Fibroblast of skin of scalp (primary cell): ENCODE measurements at regions not wholly inside any gene's neighbourhood (a gene's known extent, or its start where the extent isn't known, plus 50 kb on each side); places are given as distances from the start of the nearest gene placed in this dataset.

ENCODE experiments used
- DNase-seq: peaks from one replicate; pipeline ENCODE4 v3.0.0-alpha.2; 2013

GRCh38 chr14:97361181-97361580 lies 564.0 kb downstream of the VRK1 start:
- no peak for DNase-seq

- DNase-seq = no peak
Observed at GRCh38 chr14:97361958-97362357, 564.8 kb downstream of the VRK1 start.

GRCh38 chr14:97366400-97366799 lies 569.2 kb downstream of the VRK1 start:
- DNase-seq = no peak

- DNase-seq = no peak
Observed at GRCh38 chr14:97367278-97367677, 570.1 kb downstream of the VRK1 start.

- no peak for DNase-seq
Observed at GRCh38 chr14:97368049-97368448, 570.9 kb downstream of the VRK1 start.

- no peak for DNase-seq
Observed at GRCh38 chr14:97368900-97369564, 571.9 kb downstream of the VRK1 start.

- DNase-seq = no peak
Observed at GRCh38 chr14:97369901-97370300, 572.7 kb downstream of the VRK1 start.

GRCh38 chr14:97376310-97376709 lies 579.1 kb downstream of the VRK1 start:
- no peak for DNase-seq

- DNase-seq = no peak
Observed at GRCh38 chr14:97377550-97377949, 580.4 kb downstream of the VRK1 start.

- DNase-seq = no peak
Observed at GRCh38 chr14:97379091-97379531, 581.9 kb downstream of the VRK1 start.

- DNase-seq = no peak
Observed at GRCh38 chr14:97380539-97380941, 583.4 kb downstream of the VRK1 start.

GRCh38 chr14:97381309-97381708 lies 584.1 kb downstream of the VRK1 start:
- no peak for DNase-seq

GRCh38 chr14:97382616-97383226 lies 585.5 kb downstream of the VRK1 start:
- no peak for DNase-seq

GRCh38 chr14:97385727-97386126 lies 588.5 kb downstream of the VRK1 start:
- DNase-seq = no peak

- DNase-seq = no peak
Observed at GRCh38 chr14:97387252-97387874, 590.2 kb downstream of the VRK1 start.

GRCh38 chr14:97388408-97388807 lies 591.2 kb downstream of the VRK1 start:
- DNase-seq = no peak

GRCh38 chr14:97390096-97390724 lies 593.0 kb downstream of the VRK1 start:
- no peak for DNase-seq

- no peak for DNase-seq
Observed at GRCh38 chr14:97393244-97393643, 596.1 kb downstream of the VRK1 start.

GRCh38 chr14:97395068-97395467 lies 597.9 kb downstream of the VRK1 start:
- DNase-seq = no peak

GRCh38 chr14:97401714-97402113 lies 604.5 kb downstream of the VRK1 start:
- no peak for DNase-seq

- DNase-seq = no peak
Observed at GRCh38 chr14:97402279-97402678, 605.1 kb downstream of the VRK1 start.

GRCh38 chr14:97407701-97408407 lies 610.7 kb downstream of the VRK1 start:
- no peak for DNase-seq

GRCh38 chr14:97408503-97408902 lies 611.3 kb downstream of the VRK1 start:
- no peak for DNase-seq
